HG02840 (cell line): ENCODE measurements at regions not wholly inside any gene's neighbourhood (a gene's known extent, or its start where the extent isn't known, plus 50 kb on each side); places are given as distances from the start of the nearest gene placed in this dataset.
"Not testable (repeated sequence)": the region's sequence is repeated elsewhere in the genome, so short reads cannot be mapped to it uniquely, and the experiment has no call there.

Experiments
- ATAC-seq: cut with Tn5 transposase; IDR thresholded peaks from one replicate; pipeline ENCODE4 v1.9.1; 2021; ENCODE audit warnings: mild to moderate bottlenecking, moderate library complexity, moderate number of reproducible peaks; ENCODE audit not compliant: unreplicated experiment, low FRiP score

GRCh38 chr6:120553353-120553752 lies 780.9 kb downstream of the TBC1D32 start:
- no peak for ATAC-seq

GRCh38 chr6:120545353-120545752 lies 788.9 kb downstream of the TBC1D32 start:
- ATAC-seq = no peak

GRCh38 chr6:120534954-120535353 lies 799.3 kb downstream of the TBC1D32 start:
- ATAC-seq = no peak

GRCh38 chr6:120526576-120526975 lies 807.7 kb downstream of the TBC1D32 start:
- ATAC-seq = no peak

- ATAC-seq = no peak
These were observed 819.7 kb downstream of the TBC1D32 start for GRCh38 chr6:120514544-120514943.

GRCh38 chr6:120511712-120512111 lies 822.6 kb downstream of the TBC1D32 start:
- ATAC-seq = no peak

- no peak for ATAC-seq
These were observed 835.6 kb downstream of the TBC1D32 start for GRCh38 chr6:120498711-120499110.

- no peak for ATAC-seq
These were observed 837.6 kb downstream of the TBC1D32 start for GRCh38 chr6:120496661-120497060.

- no peak for ATAC-seq
These were observed 840.8 kb downstream of the TBC1D32 start for GRCh38 chr6:120493505-120493904.

GRCh38 chr6:120489941-120490340 lies 844.3 kb downstream of the TBC1D32 start:
- ATAC-seq = no peak

GRCh38 chr6:120484146-120484545 lies 850.1 kb downstream of the TBC1D32 start:
- ATAC-seq = no peak

- ATAC-seq = no peak
These were observed 855.6 kb downstream of the TBC1D32 start for GRCh38 chr6:120478650-120479049.

GRCh38 chr6:120473804-120474203 lies 860.5 kb downstream of the TBC1D32 start:
- no peak for ATAC-seq

- ATAC-seq = no peak
These were observed 865.8 kb downstream of the TBC1D32 start for GRCh38 chr6:120468486-120468885.

- no peak for ATAC-seq
These were observed 882.8 kb downstream of the TBC1D32 start for GRCh38 chr6:120451508-120451907.

- ATAC-seq = no peak
These were observed 886.7 kb downstream of the TBC1D32 start for GRCh38 chr6:120447605-120448004.

- ATAC-seq = not testable (repeated sequence)
These were observed 901.4 kb downstream of the TBC1D32 start for GRCh38 chr6:120432840-120433239.

GRCh38 chr6:120431841-120432240 lies 902.4 kb downstream of the TBC1D32 start:
- ATAC-seq = no peak

GRCh38 chr6:120411394-120411793 lies 922.9 kb downstream of the TBC1D32 start:
- ATAC-seq = no peak

- no peak for ATAC-seq
These were observed 923.7 kb downstream of the TBC1D32 start for GRCh38 chr6:120410586-120410985.

- no peak for ATAC-seq
These were observed 926.6 kb downstream of the TBC1D32 start for GRCh38 chr6:120407696-120408095.

GRCh38 chr6:120405947-120406346 lies 928.3 kb downstream of the TBC1D32 start:
- no peak for ATAC-seq

- no peak for ATAC-seq
These were observed 938.5 kb downstream of the TBC1D32 start for GRCh38 chr6:120395784-120396183.
